ENCODE measurements at regions not wholly inside any gene's neighbourhood (a gene's known extent, or its start where the extent isn't known, plus 50 kb on each side); places are given as distances from the start of the nearest gene placed in this dataset.

DNA sequence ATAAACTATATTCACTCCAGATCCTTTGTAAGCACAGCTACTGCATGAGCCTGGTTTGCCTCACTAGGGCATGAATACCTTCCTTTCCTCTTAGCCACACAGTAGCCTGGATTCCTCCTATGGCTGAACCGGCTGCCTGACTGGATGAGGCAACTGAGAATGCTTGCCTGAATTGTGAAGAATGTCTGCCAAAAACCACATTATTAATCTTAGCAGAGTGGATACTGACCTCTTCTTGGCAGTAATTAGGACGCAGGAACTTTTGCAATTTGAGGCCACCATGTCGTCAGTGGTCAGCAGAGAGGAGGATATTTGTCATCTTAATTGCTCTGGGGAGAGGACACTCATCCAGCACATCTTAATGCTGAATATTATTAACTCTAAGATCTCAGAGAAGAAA, 651.8 kb upstream of the GOT2 start:
- intact Hi-C loops (cut with micrococcal nuclease; ENCODE audit: unreplicated experiment) = no loop called here
- no peak for TF ChIP-seq POLR2AphosphoS5 (IDR thresholded peaks at IDR 0.05; ENCODE audit: low read depth, low read length)
- no peak for TF ChIP-seq TCF7L2 (IDR thresholded peaks at IDR 0.05; ENCODE audit: low read depth, low read length)
- TF ChIP-seq SIN3A (IDR thresholded peaks at IDR 0.05; ENCODE audit: borderline replicate concordance, insufficient read depth, low read depth, low read length) = no peak
- TF ChIP-seq, protein P1, sequence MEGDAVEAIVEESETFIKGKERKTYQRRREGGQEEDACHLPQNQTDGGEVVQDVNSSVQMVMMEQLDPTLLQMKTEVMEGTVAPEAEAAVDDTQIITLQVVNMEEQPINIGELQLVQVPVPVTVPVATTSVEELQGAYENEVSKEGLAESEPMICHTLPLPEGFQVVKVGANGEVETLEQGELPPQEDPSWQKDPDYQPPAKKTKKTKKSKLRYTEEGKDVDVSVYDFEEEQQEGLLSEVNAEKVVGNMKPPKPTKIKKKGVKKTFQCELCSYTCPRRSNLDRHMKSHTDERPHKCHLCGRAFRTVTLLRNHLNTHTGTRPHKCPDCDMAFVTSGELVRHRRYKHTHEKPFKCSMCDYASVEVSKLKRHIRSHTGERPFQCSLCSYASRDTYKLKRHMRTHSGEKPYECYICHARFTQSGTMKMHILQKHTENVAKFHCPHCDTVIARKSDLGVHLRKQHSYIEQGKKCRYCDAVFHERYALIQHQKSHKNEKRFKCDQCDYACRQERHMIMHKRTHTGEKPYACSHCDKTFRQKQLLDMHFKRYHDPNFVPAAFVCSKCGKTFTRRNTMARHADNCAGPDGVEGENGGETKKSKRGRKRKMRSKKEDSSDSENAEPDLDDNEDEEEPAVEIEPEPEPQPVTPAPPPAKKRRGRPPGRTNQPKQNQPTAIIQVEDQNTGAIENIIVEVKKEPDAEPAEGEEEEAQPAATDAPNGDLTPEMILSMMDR (IDR thresholded peaks at IDR 0.05) = no peak
- TF ChIP-seq, protein P2, sequence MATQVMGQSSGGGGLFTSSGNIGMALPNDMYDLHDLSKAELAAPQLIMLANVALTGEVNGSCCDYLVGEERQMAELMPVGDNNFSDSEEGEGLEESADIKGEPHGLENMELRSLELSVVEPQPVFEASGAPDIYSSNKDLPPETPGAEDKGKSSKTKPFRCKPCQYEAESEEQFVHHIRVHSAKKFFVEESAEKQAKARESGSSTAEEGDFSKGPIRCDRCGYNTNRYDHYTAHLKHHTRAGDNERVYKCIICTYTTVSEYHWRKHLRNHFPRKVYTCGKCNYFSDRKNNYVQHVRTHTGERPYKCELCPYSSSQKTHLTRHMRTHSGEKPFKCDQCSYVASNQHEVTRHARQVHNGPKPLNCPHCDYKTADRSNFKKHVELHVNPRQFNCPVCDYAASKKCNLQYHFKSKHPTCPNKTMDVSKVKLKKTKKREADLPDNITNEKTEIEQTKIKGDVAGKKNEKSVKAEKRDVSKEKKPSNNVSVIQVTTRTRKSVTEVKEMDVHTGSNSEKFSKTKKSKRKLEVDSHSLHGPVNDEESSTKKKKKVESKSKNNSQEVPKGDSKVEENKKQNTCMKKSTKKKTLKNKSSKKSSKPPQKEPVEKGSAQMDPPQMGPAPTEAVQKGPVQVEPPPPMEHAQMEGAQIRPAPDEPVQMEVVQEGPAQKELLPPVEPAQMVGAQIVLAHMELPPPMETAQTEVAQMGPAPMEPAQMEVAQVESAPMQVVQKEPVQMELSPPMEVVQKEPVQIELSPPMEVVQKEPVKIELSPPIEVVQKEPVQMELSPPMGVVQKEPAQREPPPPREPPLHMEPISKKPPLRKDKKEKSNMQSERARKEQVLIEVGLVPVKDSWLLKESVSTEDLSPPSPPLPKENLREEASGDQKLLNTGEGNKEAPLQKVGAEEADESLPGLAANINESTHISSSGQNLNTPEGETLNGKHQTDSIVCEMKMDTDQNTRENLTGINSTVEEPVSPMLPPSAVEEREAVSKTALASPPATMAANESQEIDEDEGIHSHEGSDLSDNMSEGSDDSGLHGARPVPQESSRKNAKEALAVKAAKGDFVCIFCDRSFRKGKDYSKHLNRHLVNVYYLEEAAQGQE (IDR thresholded peaks at IDR 0.05; ENCODE audit: insufficient read depth in 1 of 2, low read depth in 2 of 2, low read length in 1 of 2) = no peak
- in situ Hi-C loops (cut with HindIII; ENCODE audit: low pct_unique_long_range_greater_than_20kb, low sequenced_read_pairs) = no loop called here
- BruUV-seq (replicated peaks) = no TSS peak
- no peaks in the 10 kb centered on the region for H3K27me3 ChIP-seq (ENCODE audit: control insufficient read depth, insufficient read depth, low read length)
- no peak overlapping the region for H3K4me3 ChIP-seq (ENCODE audit: low read depth in 2 of 2, low read length in 2 of 2)
- no peaks in the 10 kb centered on the region for H3K9me3 ChIP-seq (ENCODE audit: control insufficient read depth, insufficient read depth, low read depth, low read length)
- no peak for ATAC-seq
- ChIA-PET CTCF (no interaction called here), POLR2A (no interaction called here)
- H3K27ac ChIP-seq (ENCODE audit: low read length) = no peak overlapping the region
- no peak for DNase-seq (ENCODE audit: low read depth, low spot score)
- H3K4me1 ChIP-seq (ENCODE audit: control insufficient read depth, insufficient read depth, low read length) = no peaks in the 10 kb centered on the region
- no peaks in the 10 kb centered on the region for H3K36me3 ChIP-seq (ENCODE audit: control insufficient read depth, insufficient read depth, low read length)

DNA sequence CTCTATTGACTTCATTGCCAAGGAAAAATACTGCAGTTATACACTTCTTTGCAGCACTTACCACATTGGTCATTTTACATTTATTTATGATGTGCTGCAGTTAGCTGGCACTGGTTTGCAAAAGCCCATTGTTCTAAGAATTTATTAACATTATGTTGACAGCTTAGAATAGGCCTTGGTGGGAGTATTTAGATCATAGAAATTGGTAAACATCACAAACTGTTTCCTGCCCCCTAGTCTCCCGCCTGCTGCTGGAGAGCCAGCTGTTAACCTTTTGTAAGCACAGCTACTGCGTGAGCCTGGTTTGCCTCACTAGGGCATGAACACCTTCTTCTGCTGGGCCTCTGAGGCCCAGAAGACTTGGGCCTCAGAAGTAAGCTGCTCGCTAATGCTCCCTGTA, 651.4 kb upstream of the GOT2 start:
- no peaks in the 10 kb centered on the region for H3K27me3 ChIP-seq (ENCODE audit: control insufficient read depth, insufficient read depth, low read length)
- H3K4me3 ChIP-seq (ENCODE audit: low read depth in 2 of 2, low read length in 2 of 2) = no peak overlapping the region
- no peak for TF ChIP-seq POLR2AphosphoS5 (IDR thresholded peaks at IDR 0.05; ENCODE audit: low read depth, low read length)
- TF ChIP-seq, protein P1 (IDR thresholded peaks at IDR 0.05) = no peak
- TF ChIP-seq, protein P2 (IDR thresholded peaks at IDR 0.05; ENCODE audit: insufficient read depth in 1 of 2, low read depth in 2 of 2, low read length in 1 of 2) = no peak
- TF ChIP-seq SIN3A (IDR thresholded peaks at IDR 0.05; ENCODE audit: borderline replicate concordance, insufficient read depth, low read depth, low read length) = no peak
- no peak for TF ChIP-seq TCF7L2 (IDR thresholded peaks at IDR 0.05; ENCODE audit: low read depth, low read length)
- in situ Hi-C loops (cut with HindIII; ENCODE audit: low pct_unique_long_range_greater_than_20kb, low sequenced_read_pairs) = no loop called here
- BruUV-seq (replicated peaks) = no TSS peak
- H3K4me1 ChIP-seq (ENCODE audit: control insufficient read depth, insufficient read depth, low read length) = no peaks in the 10 kb centered on the region
- DNase-seq (ENCODE audit: low read depth, low spot score) (no peak), ATAC-seq (no peak)
- no peaks in the 10 kb centered on the region for H3K36me3 ChIP-seq (ENCODE audit: control insufficient read depth, insufficient read depth, low read length)
- CTCF ChIA-PET = no interaction called here
- no peak overlapping the region for H3K27ac ChIP-seq (ENCODE audit: low read length)
- POLR2A ChIA-PET = no interaction called here
- H3K9me3 ChIP-seq (ENCODE audit: control insufficient read depth, insufficient read depth, low read depth, low read length) = no peaks in the 10 kb centered on the region
- intact Hi-C loops (cut with micrococcal nuclease; ENCODE audit: unreplicated experiment) = no loop called here

All from Panc1 (cell line).